Colonic mucosa (tissue), 4 donors: ENCODE measurements at regions not wholly inside any gene's neighbourhood (a gene's known extent, or its start where the extent isn't known, plus 50 kb on each side); places are given as distances from the start of the nearest gene placed in this dataset.

Experiments used
- DNase-seq: peaks from one replicate; pipeline ENCODE4 v3.0.0-alpha.2; 2020
- H3K27ac ChIP-seq: fragments of 200-600 bp; one replicate; pipeline ENCODE4 v1.8.0; 2021
- H3K27me3 ChIP-seq: fragments of 200-600 bp; one replicate; pipeline ENCODE4 v1.8.0; 2021
- H3K36me3 ChIP-seq: fragments of 200-600 bp; one replicate; pipeline ENCODE4 v1.8.0; 2021
- H3K4me1 ChIP-seq: fragments of 200-600 bp; one replicate; pipeline ENCODE4 v1.8.0; 2021; ENCODE audit warnings: mild to moderate bottlenecking
- H3K4me3 ChIP-seq: fragments of 200-600 bp; one replicate; pipeline ENCODE4 v1.8.0; 2021
- H3K9ac ChIP-seq, 2 donors: one replicate each; pipeline ENCODE4 v1.7.0; 2013; ENCODE audit warnings: control low read depth in 2 of 2, low read depth in 2 of 2, low read length in 2 of 2
- H3K9me3 ChIP-seq: fragments of 200-600 bp; one replicate; pipeline ENCODE4 v1.8.0; 2021
- intact Hi-C: fragments of 100-400 bp; cut with DNase I; formaldehyde crosslinking; loops from one replicate; pipeline ENCODE4 v1.14.1; 2022
- TF ChIP-seq, protein P1 (sequence below): fragments of 200-600 bp; IDR thresholded peaks from one replicate; pipeline ENCODE4 v1.8.0; 2022; ENCODE audit warnings: antibody characterized with exemption, mild to moderate bottlenecking
- donor health status: healthy.
- donor health status: DM: no; HTN: no; CAD: no.
- donor health status: DM: no; HTN: no; CAD: no.

DNA sequence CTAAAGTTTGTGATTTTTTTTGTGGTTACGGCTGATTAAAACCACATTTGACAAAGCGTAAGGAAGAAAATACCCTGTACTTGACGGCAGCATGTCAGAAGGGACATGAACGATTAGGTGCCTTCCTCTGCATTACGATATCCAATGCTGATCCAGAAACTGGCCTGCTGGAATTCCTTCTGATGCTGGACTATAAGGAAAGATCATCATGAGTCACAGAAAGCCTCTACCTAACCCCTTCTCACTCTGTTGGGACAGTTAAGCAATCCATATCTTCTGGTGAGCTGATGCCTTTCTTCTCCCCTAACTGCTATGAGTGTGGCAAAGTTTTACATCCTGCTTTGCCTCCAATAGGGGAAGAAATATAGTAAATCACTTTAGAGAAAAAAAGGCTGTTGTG is 78.4 kb upstream of the PAPPA start:
- intact Hi-C loops, result no loop called here
- Histone ChIP-seq H3K4me3 (no peak overlapping the region), H3K27ac (no peak overlapping the region), H3K36me3 (no peaks in the 10 kb centered on the region), H3K9ac (no peak overlapping the region), H3K9me3 (no peaks in the 10 kb centered on the region), H3K27me3 (no peaks in the 10 kb centered on the region), H3K4me1 (no peaks in the 10 kb centered on the region)
- TF ChIP-seq, protein P1, sequence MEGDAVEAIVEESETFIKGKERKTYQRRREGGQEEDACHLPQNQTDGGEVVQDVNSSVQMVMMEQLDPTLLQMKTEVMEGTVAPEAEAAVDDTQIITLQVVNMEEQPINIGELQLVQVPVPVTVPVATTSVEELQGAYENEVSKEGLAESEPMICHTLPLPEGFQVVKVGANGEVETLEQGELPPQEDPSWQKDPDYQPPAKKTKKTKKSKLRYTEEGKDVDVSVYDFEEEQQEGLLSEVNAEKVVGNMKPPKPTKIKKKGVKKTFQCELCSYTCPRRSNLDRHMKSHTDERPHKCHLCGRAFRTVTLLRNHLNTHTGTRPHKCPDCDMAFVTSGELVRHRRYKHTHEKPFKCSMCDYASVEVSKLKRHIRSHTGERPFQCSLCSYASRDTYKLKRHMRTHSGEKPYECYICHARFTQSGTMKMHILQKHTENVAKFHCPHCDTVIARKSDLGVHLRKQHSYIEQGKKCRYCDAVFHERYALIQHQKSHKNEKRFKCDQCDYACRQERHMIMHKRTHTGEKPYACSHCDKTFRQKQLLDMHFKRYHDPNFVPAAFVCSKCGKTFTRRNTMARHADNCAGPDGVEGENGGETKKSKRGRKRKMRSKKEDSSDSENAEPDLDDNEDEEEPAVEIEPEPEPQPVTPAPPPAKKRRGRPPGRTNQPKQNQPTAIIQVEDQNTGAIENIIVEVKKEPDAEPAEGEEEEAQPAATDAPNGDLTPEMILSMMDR, result no peak
- DNase-seq, result no peak

GRCh38 chr9:116078640-116079039 is 75.0 kb upstream of the PAPPA start:
- Histone ChIP-seq H3K27ac (no peak overlapping the region), H3K9ac (no peak overlapping the region), H3K4me3 (no peak overlapping the region), H3K27me3 (no peaks in the 10 kb centered on the region), H3K36me3 (no peaks in the 10 kb centered on the region), H3K4me1 (no peaks in the 10 kb centered on the region), H3K9me3 (no peaks in the 10 kb centered on the region)
- intact Hi-C loops, result no loop called here
- TF ChIP-seq, protein P1, result no peak
- no peak for DNase-seq

- no peak overlapping the region for H3K27ac ChIP-seq
- intact Hi-C loops, result no loop called here
- H3K36me3 ChIP-seq, result no peaks in the 10 kb centered on the region
- TF ChIP-seq, protein P1, result no peak
- no peaks in the 10 kb centered on the region for H3K4me1 ChIP-seq
- H3K9ac ChIP-seq, result no peak overlapping the region
- H3K9me3 ChIP-seq, result no peaks in the 10 kb centered on the region
- no peak for DNase-seq
- H3K27me3 ChIP-seq, result no peaks in the 10 kb centered on the region
- no peak overlapping the region for H3K4me3 ChIP-seq
Measured at GRCh38 chr9:116080561-116080960, 73.0 kb upstream of the PAPPA start.

DNA sequence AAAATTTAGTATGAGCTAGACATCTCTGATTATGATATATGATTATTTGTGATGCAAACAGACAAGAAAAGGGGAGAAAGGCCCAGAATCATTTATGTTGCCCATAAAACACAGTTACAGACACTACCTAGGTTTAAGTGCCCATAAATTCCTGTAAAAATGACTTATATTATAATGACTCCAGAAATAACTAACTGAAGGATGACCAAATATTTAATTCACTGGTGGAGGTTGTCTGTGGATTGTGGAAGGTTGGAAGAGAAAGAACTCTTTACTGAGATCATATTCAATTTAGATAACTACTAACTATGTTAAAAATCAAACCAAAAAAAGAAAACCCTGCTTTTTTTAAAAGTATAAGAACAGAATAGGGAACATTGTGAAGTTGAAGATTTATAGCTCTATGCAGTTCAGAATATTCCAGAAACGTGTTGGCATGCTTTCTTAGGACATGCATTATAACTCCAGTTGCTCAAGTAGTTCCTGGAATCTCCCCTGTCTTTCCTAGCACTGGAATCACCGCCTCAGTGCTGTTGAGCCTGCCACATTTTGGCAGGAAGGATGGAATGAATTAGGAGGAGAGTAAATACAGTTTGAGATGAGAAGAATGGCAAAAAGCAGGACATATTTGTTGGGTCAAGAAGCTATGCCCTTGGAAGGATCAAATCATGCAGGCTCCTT is 72.0 kb upstream of the PAPPA start:
- Histone ChIP-seq H3K27me3 (no peaks in the 10 kb centered on the region), H3K4me3 (no peak overlapping the region), H3K4me1 (no peaks in the 10 kb centered on the region), H3K36me3 (no peaks in the 10 kb centered on the region), H3K27ac (no peak overlapping the region), H3K9ac (no peak overlapping the region), H3K9me3 (no peaks in the 10 kb centered on the region)
- DNase-seq, result no peak
- TF ChIP-seq, protein P1, result no peak
- intact Hi-C loops, result no loop called here

- no peaks in the 10 kb centered on the region for H3K9me3 ChIP-seq
- intact Hi-C loops, result no loop called here
- H3K4me1 ChIP-seq, result no peaks in the 10 kb centered on the region
- H3K36me3 ChIP-seq, result no peaks in the 10 kb centered on the region
- no peak overlapping the region for H3K4me3 ChIP-seq
- TF ChIP-seq, protein P1, result no peak
- no peak overlapping the region for H3K27ac ChIP-seq
- H3K27me3 ChIP-seq, result no peaks in the 10 kb centered on the region
- H3K9ac ChIP-seq, result no peak overlapping the region
- DNase-seq, result no peak
Measured at GRCh38 chr9:116083837-116084236, 69.8 kb upstream of the PAPPA start.
